Esophagus muscularis mucosa (tissue), 4 donors: ENCODE measurements at regions not wholly inside any gene's neighbourhood (a gene's known extent, or its start where the extent isn't known, plus 50 kb on each side); places are given as distances from the start of the nearest gene placed in this dataset.
"Not testable (repeated sequence)": the region's sequence is repeated elsewhere in the genome, so short reads cannot be mapped to it uniquely, and the experiment has no call there.

Experiments used
- DNase-seq: peaks from one replicate; pipeline ENCODE4 v3.0.0-alpha.2; 2017; ENCODE audit errors: extremely low spot score
- H3K27ac ChIP-seq, 4 donors: fragments of 200-600 bp; sonication (generic); replicated peaks in 1 of 4; 1 replicate in 3 of 4; 2 replicates in 1 of 4; pipeline ENCODE4 v1.5.1; 2016 to 2019; ENCODE audit warnings: mild to moderate bottlenecking in 1 of 4
- H3K27me3 ChIP-seq, 4 donors: fragments of 200-600 bp; sonication (generic); one replicate each; pipeline versions ENCODE4 v1.5.1 to v1.6.0; 2016 to 2019
- H3K36me3 ChIP-seq, 4 donors: fragments of 200-600 bp; sonication (generic); one replicate each; pipeline ENCODE4 v1.5.1; 2016 to 2019
- H3K4me1 ChIP-seq, 4 donors: fragments of 200-600 bp; sonication (generic); one replicate each; pipeline ENCODE4 v1.5.1; 2016 to 2019
- H3K4me3 ChIP-seq, 4 donors: fragments of 200-600 bp; sonication (generic); 1 replicate in 2 of 4; 2 replicates in 2 of 4; pipeline ENCODE4 v1.5.1; 2016 to 2019; ENCODE audit warnings: mild to moderate bottlenecking in 4 of 4, moderate library complexity in 1 of 4
- H3K9me3 ChIP-seq, 4 donors: fragments of 200-600 bp; sonication (generic); 1 replicate in 3 of 4; 2 replicates in 1 of 4; pipeline ENCODE4 v1.5.1; 2016 to 2019
- EP300 ChIP-seq: sonication (generic); formaldehyde crosslinking; IDR thresholded peaks from one replicate; pipeline ENCODE4 v1.6.1; 2017; ENCODE audit warnings: antibody characterized with exemption
- POLR2A ChIP-seq: fragments of 450-650 bp; IDR thresholded peaks from one replicate; pipeline ENCODE4 v1.6.1; 2017; ENCODE audit warnings: antibody characterized with exemption, moderate library complexity, mild to moderate bottlenecking, low read depth
- POLR2AphosphoS5 ChIP-seq, 2 donors: sonication (generic); formaldehyde crosslinking; IDR thresholded peaks; one replicate each; pipeline ENCODE4 v1.6.1; 2017; ENCODE audit warnings: antibody characterized with exemption in 2 of 2
- WGBS: methylation state at CpG from one replicate; pipeline ENCODE4 v1.1.5; 2018; 5-methylcytosine and 5-hydroxymethylcytosine counted together
- intact Hi-C: fragments of 100-400 bp; cut with DNase I; formaldehyde crosslinking; loops from one replicate; pipeline ENCODE4 v1.15.1; 2023
- TF ChIP-seq, protein P1 (sequence below), 3 experiments: fragments of 200-600 bp in 2 of 3; fragments of 450-650 bp in 1 of 3; sonication (generic) in 2 of 3; IDR thresholded peaks; one replicate each; pipeline ENCODE4 v1.5.1; 2017 to 2019; ENCODE audit warnings: antibody characterized with exemption in 3 of 3, mild to moderate bottlenecking in 2 of 3, moderate library complexity in 1 of 3

DNA sequence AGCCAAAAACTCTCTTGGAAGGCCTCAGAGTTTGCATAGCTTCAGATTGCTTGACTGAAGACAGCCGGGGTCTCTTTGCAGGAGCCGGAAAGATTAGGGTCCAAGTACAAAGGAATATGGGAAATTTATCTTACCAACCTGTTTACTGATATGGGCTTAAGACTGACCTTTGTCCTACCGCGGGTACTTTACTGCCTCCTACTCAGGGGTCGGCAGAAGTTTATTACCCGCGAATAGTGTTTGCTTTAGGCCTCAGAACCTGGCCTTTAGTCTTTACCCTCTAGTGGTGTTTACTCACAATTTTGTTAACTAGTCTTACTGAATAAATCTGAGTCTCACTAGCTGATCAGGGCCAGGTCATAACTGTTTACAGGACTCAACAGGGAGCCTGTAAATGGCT, 765.4 kb upstream of the SPRY2 start:
- no peak for DNase-seq
- Histone ChIP-seq H3K9me3 (no peaks in the 10 kb centered on the region), H3K27ac (no peak overlapping the region), H3K36me3 (no peaks in the 10 kb centered on the region), H3K4me1 (no peaks in the 10 kb centered on the region), H3K27me3 (no peaks in the 10 kb centered on the region), H3K4me3 (no peak overlapping the region)
- 38% methylated on average over 3 of the region's 7 CpGs for WGBS
- no peak for TF ChIP-seq EP300
- no peak for TF ChIP-seq POLR2A
- TF ChIP-seq, protein P1, sequence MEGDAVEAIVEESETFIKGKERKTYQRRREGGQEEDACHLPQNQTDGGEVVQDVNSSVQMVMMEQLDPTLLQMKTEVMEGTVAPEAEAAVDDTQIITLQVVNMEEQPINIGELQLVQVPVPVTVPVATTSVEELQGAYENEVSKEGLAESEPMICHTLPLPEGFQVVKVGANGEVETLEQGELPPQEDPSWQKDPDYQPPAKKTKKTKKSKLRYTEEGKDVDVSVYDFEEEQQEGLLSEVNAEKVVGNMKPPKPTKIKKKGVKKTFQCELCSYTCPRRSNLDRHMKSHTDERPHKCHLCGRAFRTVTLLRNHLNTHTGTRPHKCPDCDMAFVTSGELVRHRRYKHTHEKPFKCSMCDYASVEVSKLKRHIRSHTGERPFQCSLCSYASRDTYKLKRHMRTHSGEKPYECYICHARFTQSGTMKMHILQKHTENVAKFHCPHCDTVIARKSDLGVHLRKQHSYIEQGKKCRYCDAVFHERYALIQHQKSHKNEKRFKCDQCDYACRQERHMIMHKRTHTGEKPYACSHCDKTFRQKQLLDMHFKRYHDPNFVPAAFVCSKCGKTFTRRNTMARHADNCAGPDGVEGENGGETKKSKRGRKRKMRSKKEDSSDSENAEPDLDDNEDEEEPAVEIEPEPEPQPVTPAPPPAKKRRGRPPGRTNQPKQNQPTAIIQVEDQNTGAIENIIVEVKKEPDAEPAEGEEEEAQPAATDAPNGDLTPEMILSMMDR (IDR thresholded peaks at IDR 0.05): no peak
- TF ChIP-seq POLR2AphosphoS5 (IDR thresholded peaks at IDR 0.05): no peak
- intact Hi-C loops: no loop called here

- no peaks in the 10 kb centered on the region for H3K36me3 ChIP-seq
- no peaks in the 10 kb centered on the region for H3K4me1 ChIP-seq
- no peak for DNase-seq
- H3K4me3 ChIP-seq: no peak overlapping the region
- no peak for TF ChIP-seq POLR2AphosphoS5 (IDR thresholded peaks at IDR 0.05)
- TF ChIP-seq EP300: no peak
- no peak for TF ChIP-seq POLR2A
- TF ChIP-seq, protein P1 (IDR thresholded peaks at IDR 0.05): no peak
- intact Hi-C loops: no loop called here
- H3K27ac ChIP-seq: no peak overlapping the region
- WGBS: 81% methylated on average over 1 of the region's 1 CpG
- H3K9me3 ChIP-seq: no peaks in the 10 kb centered on the region
- no peaks in the 10 kb centered on the region for H3K27me3 ChIP-seq
Observed at GRCh38 chr13:81104035-81104715, 763.2 kb upstream of the SPRY2 start.

DNA sequence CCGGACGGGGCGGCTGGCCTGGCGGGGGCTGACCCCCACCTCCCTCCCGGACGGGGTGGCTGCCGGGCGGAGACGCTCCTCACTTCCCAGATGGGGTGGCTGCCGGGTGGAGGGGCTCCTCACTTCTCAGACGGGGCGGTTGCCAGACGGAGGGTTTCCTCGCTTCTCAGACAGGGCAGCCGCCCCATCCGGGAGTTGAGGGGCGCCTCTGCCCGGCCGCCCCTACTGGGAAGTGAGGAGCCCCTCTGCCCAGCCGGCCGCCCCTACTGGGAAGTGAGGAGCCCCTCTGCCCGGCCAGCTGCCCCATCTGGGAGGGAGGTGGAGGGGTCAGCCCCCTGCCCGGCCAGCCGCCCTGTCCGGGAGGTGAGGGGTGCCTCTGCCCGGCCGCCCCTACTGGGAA, 761.1 kb upstream of the SPRY2 start:
- H3K36me3 ChIP-seq, H3K27ac ChIP-seq, H3K9me3 ChIP-seq, H3K4me1 ChIP-seq, H3K27me3 ChIP-seq, DNase-seq, H3K4me3 ChIP-seq, intact Hi-C loops: not testable (repeated sequence)
- WGBS: 92% methylated on average over 9 of the region's 27 CpGs

GRCh38 chr13:81089371-81090157, 748.6 kb upstream of the SPRY2 start:
- H3K27me3 ChIP-seq: no peaks in the 10 kb centered on the region
- WGBS: 80% methylated on average over 4 of the region's 4 CpGs
- H3K27ac ChIP-seq: no peak overlapping the region
- no peaks in the 10 kb centered on the region for H3K9me3 ChIP-seq
- H3K4me3 ChIP-seq: no peak overlapping the region
- no peaks in the 10 kb centered on the region for H3K4me1 ChIP-seq
- DNase-seq: no peak
- intact Hi-C loops: no loop called here
- H3K36me3 ChIP-seq: no peaks in the 10 kb centered on the region
- TF ChIP-seq POLR2AphosphoS5 (IDR thresholded peaks at IDR 0.05) (no peak), POLR2A (no peak), EP300 (no peak)
- TF ChIP-seq, protein P1 (IDR thresholded peaks at IDR 0.05): no peak

- TF ChIP-seq EP300 (no peak), POLR2AphosphoS5 (IDR thresholded peaks at IDR 0.05) (no peak), POLR2A (no peak)
- TF ChIP-seq, protein P1 (IDR thresholded peaks at IDR 0.05): no peak
Observed at GRCh38 chr13:81080911-81081454, 740.1 kb upstream of the SPRY2 start.

More at GRCh38 chr13:81080911-81081454, 740.1 kb upstream of the SPRY2 start:
- intact Hi-C loops: no loop called here
- no peak overlapping the region for H3K27ac ChIP-seq
- no peak overlapping the region for H3K4me3 ChIP-seq
- DNase-seq: no peak
- no peaks in the 10 kb centered on the region for H3K4me1 ChIP-seq
- H3K9me3 ChIP-seq: no peaks in the 10 kb centered on the region
- H3K36me3 ChIP-seq: no peaks in the 10 kb centered on the region
- WGBS: 72% methylated on average over 2 of the region's 2 CpGs
- H3K27me3 ChIP-seq: no peaks in the 10 kb centered on the region
